ENCODE measurements at regions not wholly inside any gene's neighbourhood (a gene's known extent, or its start where the extent isn't known, plus 50 kb on each side); places are given as distances from the start of the nearest gene placed in this dataset.

GRCh38 chr1:244214009-244214967 is 163.2 kb downstream of the ZBTB18 start:
- no peak for TF ChIP-seq CTCF (IDR thresholded peaks at IDR 0.05)
- peak; percentile 28 to 58 for TF ChIP-seq POLR2AphosphoS5 (IDR thresholded peaks at IDR 0.05; ENCODE audit: insufficient read depth in 1 of 2, low read depth in 1 of 2)
- TF ChIP-seq POLR2A (IDR thresholded peaks at IDR 0.05): no peak

Measured in vagina (tissue), 2 donors.